Ascending aorta (tissue), 2 donors: ENCODE measurements at regions not wholly inside any gene's neighbourhood (a gene's known extent, or its start where the extent isn't known, plus 50 kb on each side); places are given as distances from the start of the nearest gene placed in this dataset.
A peak's percentile ranks its signal among the peaks of the same experiment; 100 is the strongest.

ENCODE experiments used
- DNase-seq, 2 donors: peaks; one replicate each; pipeline ENCODE4 v3.0.0-alpha.2; 2019; ENCODE audit warnings: low spot score in 2 of 2
- H3K27ac ChIP-seq, 2 donors: fragments of 200-600 bp; sonication (generic); one replicate each; pipeline ENCODE4 v1.5.1; 2016 to 2017; ENCODE audit warnings: mild to moderate bottlenecking in 1 of 2
- H3K27me3 ChIP-seq: fragments of 200-600 bp; sonication (generic); one replicate; pipeline ENCODE4 v1.5.1; 2017
- H3K36me3 ChIP-seq, 2 donors: fragments of 200-600 bp; sonication (generic); one replicate each; pipeline ENCODE4 v1.5.1; 2016
- H3K4me1 ChIP-seq, 2 donors: fragments of 200-600 bp; sonication (generic); one replicate each; pipeline ENCODE4 v1.5.1; 2016 to 2017; ENCODE audit warnings: mild to moderate bottlenecking in 1 of 2
- H3K4me3 ChIP-seq, 2 donors: fragments of 200-600 bp; sonication (generic); one replicate each; pipeline ENCODE4 v1.5.1; 2016 to 2017; ENCODE audit warnings: mild to moderate bottlenecking in 1 of 2
- H3K9me3 ChIP-seq, 2 donors: fragments of 200-600 bp; sonication (generic); one replicate each; pipeline ENCODE4 v1.5.1; 2016
- intact Hi-C: fragments of 100-400 bp; cut with DNase I; formaldehyde crosslinking; loops from one replicate; pipeline ENCODE4 v1.15.1; 2023
- TF ChIP-seq, protein P1 (sequence below), 3 experiments: fragments of 200-600 bp in 2 of 3; fragments of 450-650 bp in 1 of 3; sonication (generic) in 2 of 3; IDR thresholded peaks; one replicate each; pipeline ENCODE4 v1.5.1; 2016 to 2019; ENCODE audit warnings: antibody characterized with exemption in 3 of 3, mild to moderate bottlenecking in 1 of 3, moderate library complexity in 1 of 3

DNA sequence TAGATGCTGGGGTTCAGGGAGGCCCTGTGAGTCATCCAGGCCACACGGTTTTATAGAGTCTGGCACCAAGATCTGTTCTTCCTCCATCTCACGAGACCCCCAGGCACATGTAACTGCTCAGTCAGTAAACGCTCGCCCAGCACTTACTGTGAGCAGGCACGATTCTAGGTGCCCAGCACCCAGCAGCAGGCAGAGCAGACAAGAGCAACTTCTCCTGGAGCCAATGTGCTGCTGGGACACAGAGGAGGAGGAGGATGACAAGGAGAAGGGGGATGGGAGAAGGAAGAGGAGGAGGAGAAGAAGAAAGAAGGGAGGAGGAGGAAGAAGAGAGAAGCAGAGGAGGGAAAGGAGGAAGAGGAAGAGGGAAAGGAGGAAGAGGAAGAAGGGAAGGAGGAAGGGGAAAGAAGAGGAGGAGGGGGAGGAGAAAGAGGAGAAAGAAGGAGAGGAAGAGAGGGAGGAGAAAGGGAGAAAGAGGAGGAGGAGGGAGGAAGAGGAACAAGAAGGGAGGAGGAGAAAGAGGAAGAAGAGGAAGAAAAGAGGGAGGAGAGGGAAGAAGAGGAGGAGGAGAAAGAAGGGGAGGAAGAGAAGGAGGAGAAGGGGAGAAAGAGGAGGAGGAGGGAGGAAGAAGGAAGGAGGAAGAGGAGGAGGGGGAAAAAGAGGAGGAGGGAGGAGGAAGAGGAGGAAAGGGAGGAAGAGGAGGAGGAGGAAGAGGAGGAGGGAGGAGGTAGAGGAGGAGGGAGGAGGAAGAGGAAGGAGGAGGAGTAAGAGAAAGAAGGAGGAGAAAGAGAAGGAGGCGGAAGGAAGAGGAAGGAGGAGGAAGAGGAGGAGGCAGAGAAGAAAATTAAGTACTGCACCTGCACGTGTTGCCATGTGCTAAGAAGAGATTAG is 77.6 kb upstream of the RTL6 start:
- no peaks in the 10 kb centered on the region for H3K36me3 ChIP-seq
- no peaks in the 10 kb centered on the region for H3K4me1 ChIP-seq
- no peak overlapping the region for H3K27ac ChIP-seq
- no peaks in the 10 kb centered on the region for H3K9me3 ChIP-seq
- DNase-seq, result no peak
- TF ChIP-seq, protein P1, sequence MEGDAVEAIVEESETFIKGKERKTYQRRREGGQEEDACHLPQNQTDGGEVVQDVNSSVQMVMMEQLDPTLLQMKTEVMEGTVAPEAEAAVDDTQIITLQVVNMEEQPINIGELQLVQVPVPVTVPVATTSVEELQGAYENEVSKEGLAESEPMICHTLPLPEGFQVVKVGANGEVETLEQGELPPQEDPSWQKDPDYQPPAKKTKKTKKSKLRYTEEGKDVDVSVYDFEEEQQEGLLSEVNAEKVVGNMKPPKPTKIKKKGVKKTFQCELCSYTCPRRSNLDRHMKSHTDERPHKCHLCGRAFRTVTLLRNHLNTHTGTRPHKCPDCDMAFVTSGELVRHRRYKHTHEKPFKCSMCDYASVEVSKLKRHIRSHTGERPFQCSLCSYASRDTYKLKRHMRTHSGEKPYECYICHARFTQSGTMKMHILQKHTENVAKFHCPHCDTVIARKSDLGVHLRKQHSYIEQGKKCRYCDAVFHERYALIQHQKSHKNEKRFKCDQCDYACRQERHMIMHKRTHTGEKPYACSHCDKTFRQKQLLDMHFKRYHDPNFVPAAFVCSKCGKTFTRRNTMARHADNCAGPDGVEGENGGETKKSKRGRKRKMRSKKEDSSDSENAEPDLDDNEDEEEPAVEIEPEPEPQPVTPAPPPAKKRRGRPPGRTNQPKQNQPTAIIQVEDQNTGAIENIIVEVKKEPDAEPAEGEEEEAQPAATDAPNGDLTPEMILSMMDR (IDR thresholded peaks at IDR 0.05), result no peak
- H3K4me3 ChIP-seq, result no peak overlapping the region
- H3K27me3 ChIP-seq, result no peaks in the 10 kb centered on the region
- intact Hi-C loops, result no loop called here

DNA sequence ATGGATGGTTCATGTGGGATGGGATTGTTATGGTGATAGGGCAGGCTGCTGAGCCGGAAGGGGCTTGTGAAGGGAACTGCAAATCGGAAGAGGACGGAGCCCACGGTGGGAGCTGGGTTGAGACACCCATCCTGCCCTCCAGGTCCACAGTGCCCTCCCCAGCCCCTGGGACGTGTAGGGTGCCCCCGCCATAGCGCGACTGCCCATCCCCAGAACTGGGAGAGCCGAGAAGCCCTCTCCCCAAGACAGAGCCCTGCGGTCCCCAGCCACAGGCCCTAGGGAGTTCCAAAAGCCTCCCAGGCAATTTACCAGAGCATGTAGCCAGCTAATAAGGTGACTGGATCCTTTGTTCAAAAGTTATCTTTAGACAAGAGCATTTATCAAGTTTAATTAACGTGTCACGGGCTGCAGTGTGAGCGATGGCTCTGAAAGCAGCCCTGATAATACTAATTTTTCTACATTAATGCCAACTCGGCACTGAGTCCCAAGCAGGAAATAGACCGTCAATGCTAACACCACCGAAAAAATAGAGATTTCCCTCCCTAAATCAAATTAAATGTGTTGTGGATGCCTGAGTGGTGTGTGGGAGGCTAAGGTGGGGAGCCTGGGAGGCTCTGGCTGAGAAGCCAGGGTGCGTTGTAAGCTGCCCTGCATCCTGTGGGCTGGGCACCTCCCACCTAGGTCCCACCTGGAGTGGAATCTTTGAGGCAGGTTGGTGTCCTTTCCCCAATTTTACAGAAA is 76.8 kb upstream of the RTL6 start:
- no peaks in the 10 kb centered on the region for H3K9me3 ChIP-seq
- DNase-seq, result peak in 1 of 2 donors; percentile 35
- TF ChIP-seq, protein P1 (IDR thresholded peaks at IDR 0.05), result no peak
- no peaks in the 10 kb centered on the region for H3K27me3 ChIP-seq
- H3K4me1 ChIP-seq, result no peaks in the 10 kb centered on the region
- intact Hi-C loops, result no loop called here
- H3K27ac ChIP-seq, result no peak overlapping the region
- H3K36me3 ChIP-seq, result no peaks in the 10 kb centered on the region
- H3K4me3 ChIP-seq, result no peak overlapping the region

DNA sequence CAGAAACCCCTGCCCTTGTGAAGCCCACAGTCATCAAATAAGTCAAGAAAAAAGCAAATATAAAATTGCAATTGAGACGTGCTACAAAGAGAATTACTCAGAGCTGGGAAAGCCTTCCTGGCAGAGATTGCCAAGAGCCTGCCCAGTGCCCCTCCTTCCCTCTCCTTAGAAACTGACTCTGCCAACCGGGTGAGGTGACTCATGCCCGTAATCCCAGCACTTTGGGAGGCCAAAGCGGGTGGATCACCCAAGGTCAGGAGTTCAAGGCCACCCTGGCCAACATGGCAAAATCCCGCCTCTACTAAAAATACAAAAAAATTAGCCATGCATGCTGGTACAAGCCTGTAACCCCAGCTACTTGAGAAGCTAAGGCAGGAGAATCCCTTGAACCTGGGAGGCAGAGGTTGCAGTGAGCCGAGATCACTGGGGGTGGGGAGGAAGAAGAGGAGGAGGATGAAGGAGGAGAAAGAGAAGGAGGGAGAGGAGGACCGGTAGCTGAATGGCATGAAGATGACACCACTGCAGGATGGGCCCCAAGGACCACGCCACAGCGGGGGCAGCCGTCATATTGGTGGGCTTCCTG is 76.1 kb upstream of the RTL6 start:
- Histone ChIP-seq H3K36me3 (no peaks in the 10 kb centered on the region), H3K27ac (no peak overlapping the region), H3K4me3 (no peak overlapping the region), H3K27me3 (no peaks in the 10 kb centered on the region), H3K9me3 (no peaks in the 10 kb centered on the region), H3K4me1 (no peaks in the 10 kb centered on the region)
- peak in 1 of 2 donors; percentile 60 for DNase-seq
- TF ChIP-seq, protein P1 (IDR thresholded peaks at IDR 0.05), result no peak
- intact Hi-C loops, result no loop called here

- no peaks in the 10 kb centered on the region for H3K4me1 ChIP-seq
- no peaks in the 10 kb centered on the region for H3K9me3 ChIP-seq
- H3K36me3 ChIP-seq, result no peaks in the 10 kb centered on the region
- H3K27ac ChIP-seq, result no peak overlapping the region
- intact Hi-C loops, result no loop called here
- DNase-seq, result no peak
- H3K4me3 ChIP-seq, result no peak overlapping the region
- TF ChIP-seq, protein P1 (IDR thresholded peaks at IDR 0.05), result no peak
- H3K27me3 ChIP-seq, result no peaks in the 10 kb centered on the region
These were observed 75.4 kb upstream of the RTL6 start for GRCh38 chr22:44573451-44573850.

DNA sequence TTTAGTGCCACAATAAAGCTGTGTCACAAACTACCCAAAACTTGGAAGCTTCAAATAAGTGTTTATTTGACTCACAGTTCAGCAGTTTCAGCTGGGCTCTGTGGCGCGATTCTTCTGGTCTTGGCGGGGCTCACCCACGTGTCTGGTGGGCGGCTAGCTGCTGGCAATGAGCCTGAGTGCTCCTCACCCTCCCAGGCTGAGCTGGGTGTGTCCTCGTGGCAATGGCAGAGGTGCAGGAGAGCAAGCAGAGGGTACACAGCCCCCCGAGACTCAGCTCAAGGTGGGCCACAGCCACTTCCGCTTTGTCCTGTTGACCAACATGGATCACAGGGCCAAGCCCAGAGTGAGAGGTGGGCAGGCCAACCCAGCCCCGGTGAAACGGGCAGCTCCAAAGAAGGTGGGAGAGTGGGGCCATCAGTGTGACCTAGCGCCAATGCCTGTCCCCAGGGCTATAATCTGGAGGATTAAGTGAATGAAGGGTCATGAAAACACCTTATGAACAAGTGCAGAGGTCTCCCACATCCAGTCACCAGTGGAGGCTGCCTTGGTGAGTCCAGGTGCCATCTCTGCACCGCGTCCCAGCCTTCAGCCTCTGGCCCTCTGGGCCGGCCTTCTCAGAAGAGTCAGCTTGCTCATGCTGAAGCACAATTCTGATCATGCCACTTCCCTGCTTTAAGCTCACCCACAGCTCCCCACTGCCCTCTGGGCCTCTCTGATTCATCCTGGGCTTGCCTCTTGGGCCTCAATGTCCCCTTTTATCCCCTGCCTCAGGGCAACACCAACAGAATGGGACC is 74.6 kb upstream of the RTL6 start:
- intact Hi-C loops, result no loop called here
- Histone ChIP-seq H3K4me3 (no peak overlapping the region), H3K9me3 (no peaks in the 10 kb centered on the region), H3K4me1 (no peaks in the 10 kb centered on the region), H3K27ac (no peak overlapping the region), H3K36me3 (no peaks in the 10 kb centered on the region), H3K27me3 (no peaks in the 10 kb centered on the region)
- TF ChIP-seq, protein P1 (IDR thresholded peaks at IDR 0.05), result no peak
- DNase-seq, result peak in 1 of 2 donors; percentile 48
